Iris pigment epithelial cell (primary cell): ENCODE measurements at regions not wholly inside any gene's neighbourhood (a gene's known extent, or its start where the extent isn't known, plus 50 kb on each side); places are given as distances from the start of the nearest gene placed in this dataset.

Experiments
- DNase-seq: peaks from one replicate; pipeline ENCODE4 v3.0.0-alpha.2; 2011; ENCODE audit warnings: low read depth

GRCh38 chr7:89926194-89926593 is 228.1 kb upstream of the STEAP1 start:
- DNase-seq, result no peak

DNA sequence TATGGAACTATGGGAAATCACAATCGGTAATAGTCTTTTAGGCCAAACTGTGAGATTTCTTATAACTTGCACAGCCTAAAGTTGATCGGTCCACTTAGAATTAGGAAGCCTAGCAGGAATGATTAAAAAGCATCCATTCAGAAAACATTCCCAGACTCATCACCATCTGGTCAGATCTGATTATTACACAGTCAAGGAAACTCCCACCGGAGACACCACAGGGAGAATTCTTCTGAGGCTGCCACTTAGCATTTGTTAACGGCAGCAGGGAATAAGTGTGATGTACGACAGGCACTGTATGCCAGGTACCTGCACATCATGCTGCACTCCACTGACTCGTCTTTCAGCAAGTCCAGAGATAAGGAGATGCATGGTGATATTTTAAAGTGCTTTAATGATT is 227.6 kb upstream of the STEAP1 start:
- DNase-seq, result no peak

DNA sequence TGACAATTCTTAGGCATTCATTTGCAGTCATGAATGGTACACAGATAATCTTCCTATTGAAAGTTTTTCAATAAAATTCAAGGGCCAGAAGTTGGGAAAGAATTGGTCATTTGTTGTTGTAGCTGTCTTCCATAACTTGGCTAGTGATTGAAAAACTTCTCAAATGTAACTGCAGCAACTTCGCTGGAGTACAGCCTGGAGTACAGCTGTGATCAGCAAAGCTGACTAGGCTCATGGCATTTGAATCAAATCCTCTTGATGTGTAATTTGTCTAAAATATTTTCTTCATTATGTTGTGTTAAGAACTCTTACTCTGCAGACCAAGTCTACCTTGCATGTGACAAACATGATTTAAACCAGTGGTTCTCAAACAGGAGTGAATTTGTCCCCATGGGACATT is 226.5 kb upstream of the STEAP1 start:
- no peak for DNase-seq

- no peak for DNase-seq
These were observed 225.8 kb upstream of the STEAP1 start for GRCh38 chr7:89928451-89928850.

GRCh38 chr7:89934101-89934500 is 220.2 kb upstream of the STEAP1 start:
- no peak for DNase-seq

- no peak for DNase-seq
These were observed 210.7 kb upstream of the STEAP1 start for GRCh38 chr7:89943525-89944050.

DNA sequence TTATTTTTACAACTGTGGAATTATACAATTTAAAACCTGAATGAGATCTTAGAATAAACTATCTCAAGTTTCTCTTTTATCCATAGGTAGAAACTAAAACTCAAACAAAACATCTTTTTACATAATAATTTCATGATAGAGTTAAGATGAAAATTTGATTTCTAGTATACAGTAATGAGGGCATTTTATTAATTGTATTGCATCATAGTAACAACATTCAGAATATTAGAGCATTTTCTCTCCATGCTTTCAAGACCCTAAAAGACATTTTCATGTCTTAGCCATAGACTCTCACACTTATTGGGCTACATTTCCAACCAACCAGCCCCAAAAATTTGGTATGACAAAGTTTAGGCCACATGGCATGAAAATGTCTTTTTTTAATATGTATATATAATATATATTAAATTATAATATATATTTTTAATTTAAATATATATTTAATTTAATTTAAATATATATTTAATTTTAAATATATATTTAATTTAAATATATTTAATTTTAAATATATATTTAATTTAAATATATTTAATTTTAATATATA is 195.7 kb upstream of the STEAP1 start:
- DNase-seq, result no peak

- no peak for DNase-seq
These were observed 188.1 kb upstream of the STEAP1 start for GRCh38 chr7:89966067-89966664.

- no peak for DNase-seq
These were observed 178.7 kb upstream of the STEAP1 start for GRCh38 chr7:89975577-89975976.

DNA sequence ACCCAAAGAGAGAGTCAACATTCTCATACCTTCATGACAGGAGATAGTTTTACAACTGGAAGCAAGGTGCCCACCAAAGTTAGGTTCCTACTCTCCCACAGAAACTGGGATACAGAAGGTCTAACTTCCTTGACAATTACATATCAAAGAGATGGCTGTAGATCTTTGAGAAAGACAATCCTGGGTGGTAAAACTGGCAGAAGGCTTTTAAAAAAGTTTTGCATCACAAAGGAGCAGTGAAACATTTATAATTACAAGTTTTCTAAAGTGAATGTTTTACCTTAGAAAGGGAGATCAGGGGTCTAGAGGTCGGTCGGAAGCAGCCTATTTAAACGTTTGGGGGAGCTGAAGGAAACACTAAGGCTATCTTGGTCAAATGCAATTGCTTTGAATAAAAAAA is 166.6 kb upstream of the STEAP1 start:
- DNase-seq, result no peak

DNA sequence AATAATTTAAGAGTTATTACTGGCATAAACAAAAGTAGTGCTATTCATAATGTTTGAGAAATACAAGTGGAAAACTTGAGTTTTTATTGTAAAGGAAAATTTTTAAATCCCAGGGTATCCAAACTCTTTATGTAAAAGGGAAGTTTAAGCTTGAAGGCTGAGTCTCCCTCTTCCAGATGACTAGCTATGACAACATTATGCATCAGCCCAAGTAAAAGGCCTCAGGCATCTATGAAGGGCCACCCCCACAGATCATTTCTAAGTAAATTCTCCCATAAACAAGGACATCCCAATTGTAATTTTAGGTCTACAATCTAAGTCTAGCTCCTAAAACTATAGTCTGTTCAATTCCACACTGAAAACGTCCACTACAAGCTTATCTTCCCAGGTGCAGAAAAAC is 166.2 kb upstream of the STEAP1 start:
- no peak for DNase-seq

GRCh38 chr7:89989454-89989853 is 164.8 kb upstream of the STEAP1 start:
- no peak for DNase-seq

DNA sequence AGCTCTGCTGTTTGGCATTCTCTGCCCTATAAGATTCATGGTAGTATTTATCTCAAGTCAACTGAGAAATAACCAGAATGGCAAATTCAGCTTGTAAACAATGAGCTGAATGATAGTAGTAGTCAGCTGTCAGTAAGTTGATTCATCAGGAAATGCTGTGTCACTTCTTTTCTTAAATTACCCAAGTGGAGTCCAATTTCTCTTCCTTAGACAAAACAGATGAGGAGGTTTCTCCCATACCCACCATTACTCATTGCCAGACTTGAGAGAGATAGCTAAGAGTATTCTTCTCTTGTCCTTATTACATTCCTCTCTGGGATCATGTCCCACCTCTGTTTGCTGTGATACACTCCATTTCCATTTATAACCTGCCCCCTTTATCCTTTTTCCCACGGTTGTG is 159.8 kb upstream of the STEAP1 start:
- DNase-seq, result no peak

- DNase-seq, result no peak
These were observed 155.7 kb upstream of the STEAP1 start for GRCh38 chr7:89998554-89998953.

DNA sequence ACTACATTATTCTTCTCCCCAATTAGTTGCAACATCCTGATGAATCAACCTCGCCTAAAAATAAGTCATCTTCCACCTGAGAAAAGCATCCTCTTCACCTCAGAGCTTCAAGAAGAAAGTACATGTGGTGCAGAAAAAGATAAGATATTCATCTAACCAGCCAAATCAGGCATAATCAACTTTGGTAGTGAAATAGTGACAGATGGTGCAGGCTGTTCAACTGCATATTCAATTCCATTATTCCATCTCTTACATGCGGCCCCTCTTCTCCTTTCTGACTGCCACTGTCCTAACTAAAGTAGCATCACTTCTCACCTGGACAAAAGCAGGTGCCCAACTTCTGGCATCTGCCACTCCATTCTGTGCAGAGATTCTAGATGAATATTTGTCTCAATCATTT is 148.4 kb upstream of the STEAP1 start:
- no peak for DNase-seq

GRCh38 chr7:90007001-90007654 is 147.1 kb upstream of the STEAP1 start:
- DNase-seq, result no peak

- no peak for DNase-seq
These were observed 146.4 kb upstream of the STEAP1 start for GRCh38 chr7:90007831-90008230.

DNA sequence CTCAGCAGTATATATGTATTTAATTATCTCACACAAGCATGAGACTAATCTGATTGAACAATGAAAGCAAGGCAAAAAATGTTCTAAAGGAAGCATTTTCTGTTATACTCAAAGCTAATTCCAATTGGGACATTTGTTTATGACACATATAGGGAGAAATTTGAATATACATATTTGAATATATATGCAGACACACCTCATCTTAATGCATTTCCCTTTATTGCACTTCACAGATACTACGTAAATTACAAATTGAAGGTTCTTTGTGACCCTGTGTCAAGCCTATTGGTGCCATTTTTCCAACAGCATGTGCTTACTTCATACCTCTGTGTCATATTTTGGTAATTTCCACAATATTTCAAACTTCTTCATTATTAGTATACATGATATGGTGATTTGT is 132.1 kb upstream of the STEAP1 start:
- DNase-seq, result no peak

GRCh38 chr7:90025771-90026170 is 128.5 kb upstream of the STEAP1 start:
- DNase-seq, result no peak

DNA sequence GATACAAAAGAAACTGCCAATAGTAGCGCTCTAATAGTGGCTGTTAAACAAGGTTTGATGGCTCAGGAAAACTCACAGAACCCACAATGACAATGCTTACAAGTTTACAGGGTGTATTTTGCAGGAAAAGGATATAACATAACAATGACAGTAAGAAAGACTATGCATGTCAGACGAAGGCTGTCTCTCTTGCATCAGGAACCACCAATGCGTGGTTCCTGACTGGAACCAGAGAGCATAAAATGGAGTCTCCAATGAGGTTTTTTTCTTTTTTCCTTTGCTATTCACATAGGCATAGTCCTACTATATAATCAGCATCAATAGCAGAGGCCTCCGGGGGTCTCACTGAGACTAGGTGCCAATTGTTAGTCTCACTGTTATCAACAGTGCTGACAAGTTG is 120.4 kb upstream of the STEAP1 start:
- DNase-seq, result no peak

GRCh38 chr7:90053094-90053493 is 101.2 kb upstream of the STEAP1 start:
- DNase-seq, result no peak

- DNase-seq, result no peak
These were observed 93.2 kb upstream of the STEAP1 start for GRCh38 chr7:90061077-90061476.

DNA sequence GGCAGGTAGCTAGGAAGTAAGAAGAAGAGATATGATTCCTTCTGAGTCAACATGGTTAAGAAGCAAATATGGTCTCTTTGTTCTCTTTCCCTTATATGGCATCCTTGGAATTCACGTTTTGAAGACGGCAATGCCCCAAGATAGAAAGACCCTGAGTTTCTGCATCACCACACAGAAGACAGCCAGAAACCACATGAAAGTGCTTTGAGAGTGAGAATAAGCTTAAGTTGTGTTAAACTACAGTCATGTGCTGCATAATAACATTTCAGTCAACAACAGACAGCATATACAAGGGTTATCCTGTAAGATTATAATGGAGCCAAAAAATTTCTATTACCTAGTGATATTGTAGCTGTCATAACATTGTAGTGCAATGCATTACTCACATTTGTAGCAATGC is 89.9 kb upstream of the STEAP1 start:
- no peak for DNase-seq

DNA sequence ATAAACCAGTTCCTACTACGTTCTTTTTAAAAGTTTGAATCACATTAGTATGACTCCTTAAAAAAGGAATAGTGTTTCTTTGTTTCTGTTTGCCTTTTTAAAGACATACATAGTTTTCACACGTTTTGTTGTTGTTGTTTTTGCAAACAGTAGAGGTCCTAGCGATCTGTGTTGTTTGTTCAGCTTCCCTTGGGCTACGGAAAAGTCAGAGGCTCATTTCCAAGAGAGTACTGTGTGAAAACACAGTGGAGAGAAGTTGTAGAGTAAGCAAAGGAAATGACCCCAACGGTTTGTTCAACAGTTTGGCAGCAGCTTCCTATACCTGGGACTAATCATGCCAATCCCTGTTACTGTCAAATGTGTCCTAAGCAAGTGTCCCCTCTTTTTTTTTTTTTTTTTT is 87.1 kb upstream of the STEAP1 start:
- DNase-seq, result no peak
